SK-N-SH (cell line): ENCODE measurements at regions not wholly inside any gene's neighbourhood (a gene's known extent, or its start where the extent isn't known, plus 50 kb on each side); places are given as distances from the start of the nearest gene placed in this dataset.

Source experiments
- FOSL2 ChIP-seq: IDR thresholded peaks from 2 replicates; pipeline ENCODE4 v1.4.0; 2012; ENCODE audit warnings: low read depth, mild to moderate bottlenecking, moderate library complexity, borderline replicate concordance
- GABPA ChIP-seq: IDR thresholded peaks from 2 replicates; pipeline ENCODE4 v1.4.0; 2012; ENCODE audit warnings: low read depth, mild to moderate bottlenecking
- MXI1 ChIP-seq: IDR thresholded peaks from 2 replicates; pipeline ENCODE4 v1.6.1; 2012; ENCODE audit warnings: mild to moderate bottlenecking, low read depth, low read length, improper control_type of control experiment
- POLR2AphosphoS5 ChIP-seq: IDR thresholded peaks from 2 replicates; pipeline ENCODE4 v1.6.1; 2012; ENCODE audit warnings: low read depth, low read length
- RCOR1 ChIP-seq: fragments of 150-350 bp; IDR thresholded peaks from 2 replicates; pipeline ENCODE4 v1.6.1; 2017; ENCODE audit warnings: antibody characterized with exemption, low read length
- RFX5 ChIP-seq: IDR thresholded peaks from 2 replicates; pipeline ENCODE4 v1.6.1; 2012; ENCODE audit warnings: mild to moderate bottlenecking, improper control_type of control experiment, low read length
- TF ChIP-seq, protein P1 (sequence below): fragments of 200-600 bp; sonication (generic); IDR thresholded peaks from 2 replicates; pipeline ENCODE4 v1.6.1; 2017; ENCODE audit warnings: antibody characterized with exemption, mild to moderate bottlenecking, moderate library complexity
- TF ChIP-seq, protein P2 (sequence below): fragments of 150-350 bp; IDR thresholded peaks from 2 replicates; pipeline ENCODE4 v1.6.1; 2017; ENCODE audit warnings: antibody characterized with exemption, low read length, low read depth, borderline replicate concordance
- TF ChIP-seq, protein P3 (sequence below): fragments of 150-350 bp; IDR thresholded peaks from 2 replicates; pipeline ENCODE4 v1.6.1; 2016; ENCODE audit warnings: mild to moderate bottlenecking, low read depth, low read length

DNA sequence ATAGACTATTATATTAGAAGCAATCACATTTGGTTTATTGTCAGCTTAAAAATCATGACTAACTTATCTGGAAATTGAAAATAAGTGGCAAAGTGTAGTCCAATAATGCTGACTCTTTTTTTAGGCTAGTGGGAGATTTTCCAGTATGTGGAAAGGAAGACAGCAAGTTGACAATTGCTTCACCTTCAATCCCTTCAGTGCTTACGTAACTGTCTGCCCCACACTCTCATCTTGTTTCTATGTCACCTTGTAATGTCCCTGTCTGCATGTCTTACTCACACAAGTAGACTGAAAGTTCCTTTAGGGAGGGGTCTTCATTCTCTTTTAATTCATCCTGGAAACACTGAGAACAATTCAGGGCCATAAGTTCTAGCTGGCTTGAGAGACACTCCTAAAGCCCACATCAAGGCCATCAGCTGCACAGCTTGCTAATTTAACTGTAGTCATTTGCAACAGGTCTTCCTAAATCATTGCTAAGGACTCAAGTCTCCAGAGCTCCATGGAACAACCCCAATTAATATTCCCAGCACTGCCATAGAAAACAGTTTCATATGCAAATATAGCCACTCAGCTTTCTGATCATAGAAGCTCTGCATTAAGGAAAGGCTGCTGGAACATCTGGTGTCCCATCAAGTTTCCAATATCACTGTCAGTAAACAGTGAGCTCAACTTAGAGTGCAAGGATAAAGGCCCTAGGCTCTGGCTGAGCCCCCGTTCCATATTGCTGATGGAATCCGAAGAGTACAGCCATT, 230.5 kb downstream of the ETAA1 start:
- no peak for TF ChIP-seq MXI1
- TF ChIP-seq, protein P1, sequence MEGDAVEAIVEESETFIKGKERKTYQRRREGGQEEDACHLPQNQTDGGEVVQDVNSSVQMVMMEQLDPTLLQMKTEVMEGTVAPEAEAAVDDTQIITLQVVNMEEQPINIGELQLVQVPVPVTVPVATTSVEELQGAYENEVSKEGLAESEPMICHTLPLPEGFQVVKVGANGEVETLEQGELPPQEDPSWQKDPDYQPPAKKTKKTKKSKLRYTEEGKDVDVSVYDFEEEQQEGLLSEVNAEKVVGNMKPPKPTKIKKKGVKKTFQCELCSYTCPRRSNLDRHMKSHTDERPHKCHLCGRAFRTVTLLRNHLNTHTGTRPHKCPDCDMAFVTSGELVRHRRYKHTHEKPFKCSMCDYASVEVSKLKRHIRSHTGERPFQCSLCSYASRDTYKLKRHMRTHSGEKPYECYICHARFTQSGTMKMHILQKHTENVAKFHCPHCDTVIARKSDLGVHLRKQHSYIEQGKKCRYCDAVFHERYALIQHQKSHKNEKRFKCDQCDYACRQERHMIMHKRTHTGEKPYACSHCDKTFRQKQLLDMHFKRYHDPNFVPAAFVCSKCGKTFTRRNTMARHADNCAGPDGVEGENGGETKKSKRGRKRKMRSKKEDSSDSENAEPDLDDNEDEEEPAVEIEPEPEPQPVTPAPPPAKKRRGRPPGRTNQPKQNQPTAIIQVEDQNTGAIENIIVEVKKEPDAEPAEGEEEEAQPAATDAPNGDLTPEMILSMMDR = no peak
- TF ChIP-seq POLR2AphosphoS5 = no peak
- no peak for TF ChIP-seq GABPA
- TF ChIP-seq RCOR1 = no peak
- TF ChIP-seq FOSL2 = no peak
- TF ChIP-seq, protein P2, sequence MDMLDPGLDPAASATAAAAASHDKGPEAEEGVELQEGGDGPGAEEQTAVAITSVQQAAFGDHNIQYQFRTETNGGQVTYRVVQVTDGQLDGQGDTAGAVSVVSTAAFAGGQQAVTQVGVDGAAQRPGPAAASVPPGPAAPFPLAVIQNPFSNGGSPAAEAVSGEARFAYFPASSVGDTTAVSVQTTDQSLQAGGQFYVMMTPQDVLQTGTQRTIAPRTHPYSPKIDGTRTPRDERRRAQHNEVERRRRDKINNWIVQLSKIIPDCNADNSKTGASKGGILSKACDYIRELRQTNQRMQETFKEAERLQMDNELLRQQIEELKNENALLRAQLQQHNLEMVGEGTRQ = no peak
- TF ChIP-seq, protein P3, sequence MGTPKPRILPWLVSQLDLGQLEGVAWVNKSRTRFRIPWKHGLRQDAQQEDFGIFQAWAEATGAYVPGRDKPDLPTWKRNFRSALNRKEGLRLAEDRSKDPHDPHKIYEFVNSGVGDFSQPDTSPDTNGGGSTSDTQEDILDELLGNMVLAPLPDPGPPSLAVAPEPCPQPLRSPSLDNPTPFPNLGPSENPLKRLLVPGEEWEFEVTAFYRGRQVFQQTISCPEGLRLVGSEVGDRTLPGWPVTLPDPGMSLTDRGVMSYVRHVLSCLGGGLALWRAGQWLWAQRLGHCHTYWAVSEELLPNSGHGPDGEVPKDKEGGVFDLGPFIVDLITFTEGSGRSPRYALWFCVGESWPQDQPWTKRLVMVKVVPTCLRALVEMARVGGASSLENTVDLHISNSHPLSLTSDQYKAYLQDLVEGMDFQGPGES = no peak
- no peak for TF ChIP-seq RFX5
